ENCODE measurements at regions not wholly inside any gene's neighbourhood (a gene's known extent, or its start where the extent isn't known, plus 50 kb on each side); places are given as distances from the start of the nearest gene placed in this dataset.
"Not testable (repeated sequence)": the region's sequence is repeated elsewhere in the genome, so short reads cannot be mapped to it uniquely, and the experiment has no call there.

DNA sequence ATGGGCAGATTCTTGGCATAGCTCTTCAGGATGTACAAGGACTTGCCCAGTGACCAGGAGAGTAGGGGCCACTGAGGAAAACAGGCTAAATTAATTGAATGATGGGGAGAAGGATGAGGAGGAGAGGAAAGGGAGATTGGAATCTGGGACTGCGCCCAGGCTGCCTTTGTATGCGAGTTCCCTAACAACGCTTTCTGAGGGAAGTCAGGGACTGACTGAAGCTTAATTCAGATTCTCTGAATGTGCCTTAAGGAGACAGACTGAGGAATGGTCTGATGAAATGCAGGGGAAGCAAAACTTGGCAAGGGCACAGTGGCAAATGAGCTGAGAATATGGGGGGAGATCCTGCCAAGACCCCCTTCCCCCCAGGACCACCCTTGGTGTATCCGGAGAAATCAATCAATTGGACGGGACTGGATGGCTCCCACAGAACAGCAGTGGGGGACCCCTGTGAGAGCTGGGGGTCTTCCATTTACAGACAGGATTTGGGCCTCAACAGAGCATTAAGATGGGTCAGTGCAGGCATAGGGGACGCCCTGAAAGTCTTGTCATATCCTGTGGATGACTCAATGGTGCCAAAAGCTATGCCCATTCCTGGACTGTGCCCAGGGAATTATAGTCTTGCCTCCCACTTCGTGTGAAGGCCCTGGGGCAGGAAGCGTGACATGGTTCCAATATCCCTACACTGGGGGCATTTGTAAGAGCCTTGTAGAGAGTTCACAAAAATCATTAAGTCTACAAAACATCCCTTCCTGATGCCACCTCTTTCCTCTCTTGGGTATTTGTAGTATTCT is 215.5 kb upstream of the TNC start:
- intact Hi-C loops (cut with DNase I), result no loop called here
- Histone ChIP-seq H3K27ac (no peak overlapping the region), H3K4me3 (no peak overlapping the region), H3K9me3 (peaks cover 0 to 10% (median 0%) of the 10 kb centered on the region in 12 donors), H3K27me3 (no peaks in the 10 kb centered on the region), H3K36me3 (no peaks in the 10 kb centered on the region), H3K4me1 (peaks cover 0 to 6% (median 0%) of the 10 kb centered on the region in 12 donors)
- no peak for TF ChIP-seq POLR2A (IDR thresholded peaks at IDR 0.05)
- TF ChIP-seq, protein P1, sequence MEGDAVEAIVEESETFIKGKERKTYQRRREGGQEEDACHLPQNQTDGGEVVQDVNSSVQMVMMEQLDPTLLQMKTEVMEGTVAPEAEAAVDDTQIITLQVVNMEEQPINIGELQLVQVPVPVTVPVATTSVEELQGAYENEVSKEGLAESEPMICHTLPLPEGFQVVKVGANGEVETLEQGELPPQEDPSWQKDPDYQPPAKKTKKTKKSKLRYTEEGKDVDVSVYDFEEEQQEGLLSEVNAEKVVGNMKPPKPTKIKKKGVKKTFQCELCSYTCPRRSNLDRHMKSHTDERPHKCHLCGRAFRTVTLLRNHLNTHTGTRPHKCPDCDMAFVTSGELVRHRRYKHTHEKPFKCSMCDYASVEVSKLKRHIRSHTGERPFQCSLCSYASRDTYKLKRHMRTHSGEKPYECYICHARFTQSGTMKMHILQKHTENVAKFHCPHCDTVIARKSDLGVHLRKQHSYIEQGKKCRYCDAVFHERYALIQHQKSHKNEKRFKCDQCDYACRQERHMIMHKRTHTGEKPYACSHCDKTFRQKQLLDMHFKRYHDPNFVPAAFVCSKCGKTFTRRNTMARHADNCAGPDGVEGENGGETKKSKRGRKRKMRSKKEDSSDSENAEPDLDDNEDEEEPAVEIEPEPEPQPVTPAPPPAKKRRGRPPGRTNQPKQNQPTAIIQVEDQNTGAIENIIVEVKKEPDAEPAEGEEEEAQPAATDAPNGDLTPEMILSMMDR (IDR thresholded peaks at IDR 0.05), result no peak
- DNase-seq (no peak), ATAC-seq (no peak)
- 82 to 84% (median 83%) methylated on average over 6 to 8 of the region's 8 CpGs for WGBS, 4 donors

DNA sequence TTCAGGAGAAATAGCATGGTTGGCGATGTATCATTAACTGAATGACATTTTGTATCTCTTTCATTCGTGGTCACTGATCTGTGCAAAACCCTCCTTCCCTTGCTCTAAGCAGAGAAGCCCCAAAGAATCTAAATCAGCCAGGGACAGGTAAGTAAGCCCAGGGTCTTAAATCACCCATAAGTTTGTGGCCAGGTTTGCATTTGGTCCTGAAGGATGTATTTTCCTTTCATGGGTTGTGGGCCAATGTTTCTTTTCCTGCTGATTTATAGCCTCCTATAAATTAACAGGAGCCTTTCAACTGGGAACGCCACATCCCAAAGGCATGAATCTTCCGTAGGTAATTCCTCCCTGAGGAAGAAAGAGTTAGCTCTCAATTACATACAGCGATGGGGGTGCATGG is 217.5 kb upstream of the TNC start:
- H3K9me3 ChIP-seq, result peaks cover 0 to 10% (median 0%) of the 10 kb centered on the region in 12 donors
- no peak for DNase-seq
- H3K36me3 ChIP-seq, result no peaks in the 10 kb centered on the region
- intact Hi-C loops (cut with DNase I), result no loop called here
- H3K4me3 ChIP-seq, result no peak overlapping the region
- no peaks in the 10 kb centered on the region for H3K4me1 ChIP-seq
- WGBS, 4 donors, result 82 to 88% (median 86%) methylated on average over 5 of the region's 5 CpGs
- H3K27ac ChIP-seq, result no peak overlapping the region
- TF ChIP-seq POLR2A (IDR thresholded peaks at IDR 0.05), result no peak
- no peaks in the 10 kb centered on the region for H3K27me3 ChIP-seq
- no peak for ATAC-seq

DNA sequence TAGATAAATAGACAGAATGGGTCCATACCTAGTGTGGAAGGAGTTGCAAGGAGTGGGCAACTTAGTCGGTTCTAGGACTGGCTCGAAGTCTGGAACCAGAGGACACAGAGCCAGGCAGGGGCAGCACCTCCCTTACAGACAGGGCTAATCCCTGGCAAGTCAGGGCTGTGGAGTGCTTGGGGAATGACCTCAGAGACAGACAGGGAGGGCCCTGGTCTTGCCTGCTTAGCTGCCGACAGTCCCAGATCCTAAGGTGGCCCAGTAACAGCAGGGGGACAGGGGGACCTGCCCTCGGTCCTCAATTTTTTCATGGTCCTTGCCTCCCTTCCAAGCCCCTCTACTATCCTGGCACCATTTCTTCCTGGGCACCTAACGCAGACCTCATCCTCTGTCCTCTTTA is 222.4 kb upstream of the TNC start:
- no peak for TF ChIP-seq POLR2A (IDR thresholded peaks at IDR 0.05)
- TF ChIP-seq, protein P1 (IDR thresholded peaks at IDR 0.05), result no peak
- WGBS, 4 donors, result 72 to 87% (median 73%) methylated on average over 5 of the region's 5 CpGs
- intact Hi-C loops (cut with DNase I), result loop anchor here in 1 of 10 donors (10.0 kb wide), 1 partner anchor 56 kb away; no protein-coding TSS in a partner anchor
- no peak overlapping the region for H3K27ac ChIP-seq
- H3K9me3 ChIP-seq, result peaks cover 0 to 10% (median 0%) of the 10 kb centered on the region in 12 donors
- H3K4me1 ChIP-seq, result peaks cover 0 to 8% (median 0%) of the 10 kb centered on the region in 12 donors
- H3K27me3 ChIP-seq, result no peaks in the 10 kb centered on the region
- DNase-seq, result no peak
- no peak for ATAC-seq
- H3K4me3 ChIP-seq, result no peak overlapping the region
- H3K36me3 ChIP-seq, result no peaks in the 10 kb centered on the region

DNA sequence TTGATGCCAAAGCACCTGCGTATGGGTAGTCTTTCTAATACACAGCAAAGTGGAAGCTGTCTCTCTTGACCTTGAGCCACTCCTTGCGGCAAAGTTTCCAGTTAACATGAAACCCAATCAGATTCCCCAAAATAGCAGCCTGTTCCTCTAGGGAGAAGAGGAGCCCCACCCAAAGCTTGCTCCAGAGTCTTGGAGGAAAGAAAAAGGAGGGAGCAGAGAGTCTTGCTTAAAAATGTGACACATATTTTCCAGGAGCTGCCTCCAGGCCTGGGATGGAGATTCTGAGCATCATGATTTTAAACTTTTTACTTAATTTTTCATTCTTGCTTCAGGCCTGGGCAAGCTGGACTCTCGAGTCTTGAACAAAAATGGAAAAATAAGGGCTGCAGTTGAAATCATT is 223.5 kb upstream of the TNC start:
- 37 to 63% (median 51%) methylated on average over 3 of the region's 3 CpGs for WGBS, 4 donors
- intact Hi-C loops (cut with DNase I), result loop anchor here in 1 of 10 donors (10.0 kb wide), 1 partner anchor 57 kb away; no protein-coding TSS in a partner anchor
- H3K27ac ChIP-seq, result no peak overlapping the region
- H3K4me1 ChIP-seq, result peaks cover 0 to 8% (median 0%) of the 10 kb centered on the region in 12 donors
- H3K36me3 ChIP-seq, result no peaks in the 10 kb centered on the region
- TF ChIP-seq POLR2A (IDR thresholded peaks at IDR 0.05), result no peak
- TF ChIP-seq, protein P1 (IDR thresholded peaks at IDR 0.05), result no peak
- no peaks in the 10 kb centered on the region for H3K27me3 ChIP-seq
- peaks cover 0 to 5% (median 0%) of the 10 kb centered on the region in 12 donors for H3K9me3 ChIP-seq
- no peak overlapping the region for H3K4me3 ChIP-seq
- ATAC-seq (peak; percentile 37 to 68 (median 54)), DNase-seq (peak in 3 of 5 donors; percentile 8 to 27 (median 21))

DNA sequence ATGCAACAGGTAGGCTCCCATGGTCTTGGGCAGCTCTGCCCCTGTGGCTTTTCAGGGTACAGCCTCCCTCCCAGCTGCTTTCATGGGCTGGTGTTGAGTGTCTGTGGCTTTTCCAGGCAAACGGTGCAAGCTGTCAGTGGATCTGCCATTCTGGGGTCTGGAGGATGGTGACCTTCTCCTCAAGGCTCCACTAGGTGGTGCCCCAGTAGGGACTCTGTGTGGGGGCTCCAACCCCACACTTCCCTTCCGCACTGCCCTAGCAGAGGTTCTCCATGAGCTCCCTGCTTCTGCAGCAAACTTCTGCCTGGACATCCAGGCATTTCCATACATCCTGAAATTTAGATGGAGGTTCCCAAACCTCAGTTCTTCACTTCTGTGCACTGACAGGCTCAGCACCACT is 229.8 kb upstream of the TNC start:
- intact Hi-C loops (cut with DNase I), result loop anchor here in 1 of 10 donors (10.0 kb wide), 1 partner anchor 63 kb away; no protein-coding TSS in a partner anchor

DNA sequence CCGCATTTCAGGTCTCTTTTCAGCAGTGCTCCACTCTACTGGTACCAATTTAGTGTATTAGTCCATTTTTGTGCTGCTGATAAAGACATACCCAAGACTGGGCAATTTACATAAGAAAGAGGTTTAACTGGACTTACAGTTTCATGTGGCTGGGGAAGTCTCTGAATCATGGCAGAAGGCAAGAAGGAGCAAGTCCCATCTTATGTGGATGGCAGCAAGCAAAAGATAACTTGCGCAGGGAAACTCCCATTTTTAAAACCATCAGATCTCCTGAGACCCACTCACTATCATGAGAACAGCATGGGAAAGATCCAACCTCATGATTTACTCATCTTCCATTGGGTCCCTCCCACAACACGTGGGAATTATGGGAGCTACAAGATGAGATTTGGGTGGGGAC is 231.0 kb upstream of the TNC start:
- not testable (repeated sequence) for H3K4me1 ChIP-seq, H3K4me3 ChIP-seq, ATAC-seq, H3K27ac ChIP-seq, H3K36me3 ChIP-seq, DNase-seq, H3K27me3 ChIP-seq
- peaks cover 0 to 14% (median 0%) of the 10 kb centered on the region in 12 donors for H3K9me3 ChIP-seq
- intact Hi-C loops (cut with DNase I), result loop anchor here in 1 of 10 donors (10.0 kb wide), 1 partner anchor 64 kb away; no protein-coding TSS in a partner anchor
- WGBS, 4 donors, result 74 to 83% (median 80%) methylated on average over 3 of the region's 3 CpGs

More for the DNA sequence above, 229.8 kb upstream of the TNC start:
- H3K36me3 ChIP-seq, DNase-seq, ATAC-seq, H3K4me1 ChIP-seq, H3K4me3 ChIP-seq, H3K27me3 ChIP-seq, H3K27ac ChIP-seq: not testable (repeated sequence)
- WGBS, 4 donors, result 71 to 88% (median 78%) methylated on average over 1 to 2 of the region's 2 CpGs
- H3K9me3 ChIP-seq, result peaks cover 0 to 14% (median 0%) of the 10 kb centered on the region in 12 donors
